ENCODE measurements at regions not wholly inside any gene's neighbourhood (a gene's known extent, or its start where the extent isn't known, plus 50 kb on each side); places are given as distances from the start of the nearest gene placed in this dataset.
"Not testable (repeated sequence)": the region's sequence is repeated elsewhere in the genome, so short reads cannot be mapped to it uniquely, and the experiment has no call there.

GRCh38 chr4:59729321-59729720 lies 1470.8 kb upstream of the ADGRL3 start:
- TF ChIP-seq CTCF (IDR thresholded peaks at IDR 0.05; ENCODE audit: extremely low read depth, insufficient read depth, missing control alignments), result no peak
- DNase-seq (ENCODE audit: low spot score), result no peak
- in situ Hi-C loops (cut with MboI; ENCODE audit: low pct_unique_long_range_greater_than_20kb, low sequenced_read_pairs, unreplicated experiment), result no loop called here

- DNase-seq (ENCODE audit: low spot score), result no peak
- no peak for TF ChIP-seq CTCF (IDR thresholded peaks at IDR 0.05; ENCODE audit: extremely low read depth, insufficient read depth, missing control alignments)
- in situ Hi-C loops (cut with MboI; ENCODE audit: low pct_unique_long_range_greater_than_20kb, low sequenced_read_pairs, unreplicated experiment), result no loop called here
Measured at GRCh38 chr4:59748433-59748832, 1451.7 kb upstream of the ADGRL3 start.

DNA sequence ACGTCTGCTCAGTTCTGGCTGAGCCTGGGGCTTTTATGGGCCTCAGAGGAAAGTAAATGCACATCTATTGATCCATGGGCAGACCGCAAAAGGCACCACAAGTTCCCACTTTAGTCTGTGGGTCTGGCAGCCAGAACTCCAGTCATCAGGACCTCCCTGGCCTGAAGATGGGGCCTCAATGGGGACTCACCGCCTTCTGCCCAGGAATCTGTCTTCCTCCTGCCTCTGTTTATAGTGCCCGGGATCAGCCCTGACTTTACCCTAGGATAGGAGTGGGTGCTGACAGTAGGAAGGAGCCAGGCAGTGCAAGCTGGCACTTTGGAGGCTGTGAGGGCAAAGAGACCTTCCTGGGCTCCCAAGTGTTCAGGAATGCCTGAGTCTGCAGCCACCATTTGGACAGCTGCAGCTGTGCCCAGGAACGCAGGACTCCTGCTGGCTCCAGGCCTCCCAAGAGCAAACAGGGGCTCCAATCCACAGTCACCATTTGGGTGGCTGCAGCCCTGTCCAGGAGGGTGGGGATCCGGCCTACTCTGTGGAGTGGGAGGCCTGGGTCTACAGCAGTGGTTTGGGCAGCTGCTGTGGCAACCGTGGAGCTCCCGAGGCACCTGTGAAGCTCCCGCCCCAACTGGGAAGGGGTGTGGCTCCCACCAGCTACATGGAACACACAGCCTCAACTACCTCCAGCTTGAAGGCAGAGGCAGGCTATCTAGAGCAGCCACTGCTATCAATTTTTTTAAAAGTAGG lies 1440.9 kb upstream of the ADGRL3 start:
- in situ Hi-C loops (cut with MboI; ENCODE audit: low pct_unique_long_range_greater_than_20kb, low sequenced_read_pairs, unreplicated experiment), result no loop called here
- no peak for DNase-seq (ENCODE audit: low spot score)
- no peak for TF ChIP-seq CTCF (IDR thresholded peaks at IDR 0.05; ENCODE audit: extremely low read depth, insufficient read depth, missing control alignments)

DNA sequence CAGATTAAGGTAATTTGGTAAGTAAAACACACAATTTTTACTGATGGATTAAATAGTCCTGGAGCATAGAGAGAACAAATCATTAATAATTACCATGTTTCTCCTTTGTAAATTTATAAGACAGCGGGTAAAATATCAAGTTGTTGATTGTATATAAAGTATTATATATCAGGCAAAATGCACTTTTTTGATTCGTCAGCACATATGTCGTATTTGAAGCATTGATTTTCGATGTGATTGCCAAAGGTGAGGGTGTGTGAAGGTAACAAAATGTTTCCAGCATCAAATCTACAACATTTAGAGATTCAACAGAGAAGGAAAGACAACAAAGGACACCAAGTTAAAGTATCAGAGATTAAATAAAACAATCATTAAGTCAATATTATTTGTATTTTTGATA lies 1437.8 kb upstream of the ADGRL3 start:
- TF ChIP-seq CTCF (IDR thresholded peaks at IDR 0.05; ENCODE audit: extremely low read depth, insufficient read depth, missing control alignments), result no peak
- no peak for DNase-seq (ENCODE audit: low spot score)
- in situ Hi-C loops (cut with MboI; ENCODE audit: low pct_unique_long_range_greater_than_20kb, low sequenced_read_pairs, unreplicated experiment), result no loop called here

DNA sequence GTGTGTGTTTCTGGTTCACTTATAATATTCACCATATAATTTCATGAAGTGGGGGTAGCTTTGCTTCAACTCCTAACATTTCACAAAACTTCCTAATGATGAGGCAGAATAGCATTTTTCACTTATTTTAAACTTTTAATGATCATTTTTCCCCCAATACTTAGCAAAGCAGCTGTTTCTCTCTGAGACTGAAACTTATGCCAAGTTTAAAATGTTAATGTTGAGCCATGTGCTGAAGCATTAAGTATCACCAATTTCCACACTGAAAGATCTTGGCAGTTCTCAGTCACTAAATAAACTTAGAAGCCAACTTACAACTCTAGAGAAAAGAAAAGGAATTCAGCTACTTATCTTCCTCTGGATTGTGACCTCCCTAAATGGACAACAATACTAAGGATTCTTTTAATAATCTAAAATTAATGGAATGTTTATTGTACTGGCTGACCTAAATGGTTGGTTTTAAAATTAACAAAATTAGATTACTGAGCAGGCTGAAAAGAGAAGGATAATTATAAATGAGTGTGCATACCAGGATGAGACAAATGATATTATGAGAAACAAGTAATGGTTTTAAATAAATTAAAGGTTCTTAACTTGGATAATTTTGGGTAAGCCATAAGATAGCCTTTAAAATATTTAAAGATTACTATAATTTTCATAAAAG lies 1429.4 kb upstream of the ADGRL3 start:
- DNase-seq (ENCODE audit: low spot score), result no peak
- in situ Hi-C loops (cut with MboI; ENCODE audit: low pct_unique_long_range_greater_than_20kb, low sequenced_read_pairs, unreplicated experiment), result no loop called here
- no peak for TF ChIP-seq CTCF (IDR thresholded peaks at IDR 0.05; ENCODE audit: extremely low read depth, insufficient read depth, missing control alignments)

DNA sequence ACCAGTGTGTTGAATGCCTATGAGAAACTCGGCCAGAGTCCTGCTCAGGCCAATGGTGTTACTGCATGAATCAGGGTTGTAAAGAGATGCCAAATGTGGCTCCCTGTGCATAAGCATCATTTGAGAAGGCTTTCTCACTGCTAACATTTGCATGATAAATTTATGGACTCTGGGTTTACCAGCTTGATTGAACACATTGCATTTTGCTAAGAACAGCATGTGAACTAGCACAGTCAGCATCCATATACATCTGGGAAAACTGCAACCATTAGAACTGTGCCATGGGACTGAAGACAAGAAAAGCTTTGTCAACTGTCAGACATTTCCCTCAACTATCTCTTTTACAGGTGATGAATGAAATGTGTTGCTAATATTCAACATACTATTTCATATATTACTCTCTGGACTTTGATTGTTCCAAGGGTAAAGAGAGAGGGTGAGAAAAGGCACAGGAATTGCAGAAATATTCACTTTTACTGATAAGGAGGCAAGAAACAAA lies 1427.4 kb upstream of the ADGRL3 start:
- in situ Hi-C loops (cut with MboI; ENCODE audit: low pct_unique_long_range_greater_than_20kb, low sequenced_read_pairs, unreplicated experiment), result no loop called here
- no peak for TF ChIP-seq CTCF (IDR thresholded peaks at IDR 0.05; ENCODE audit: extremely low read depth, insufficient read depth, missing control alignments)
- DNase-seq (ENCODE audit: low spot score), result no peak

GRCh38 chr4:59780271-59780670 lies 1419.9 kb upstream of the ADGRL3 start:
- in situ Hi-C loops (cut with MboI; ENCODE audit: low pct_unique_long_range_greater_than_20kb, low sequenced_read_pairs, unreplicated experiment); DNase-seq (ENCODE audit: low spot score): not testable (repeated sequence)

All from GM13977 (cell line).